Upper lobe of right lung (tissue), 1 donor: ENCODE measurements at regions not wholly inside any gene's neighbourhood (a gene's known extent, or its start where the extent isn't known, plus 50 kb on each side); places are given as distances from the start of the nearest gene placed in this dataset.
"Not testable (repeated sequence)": the region's sequence is repeated elsewhere in the genome, so short reads cannot be mapped to it uniquely, and the experiment has no call there.

Experiments used
- ATAC-seq: fragments of 200-7000 bp; cut with Tn5 transposase; one replicate; pipeline ENCODE4 v1.9.1; 2020; ENCODE audit warnings: mild to moderate bottlenecking, moderate library complexity
- DNase-seq: peaks from one replicate; pipeline ENCODE4 v3.0.0-alpha.2; 2020
- H3K27ac ChIP-seq: fragments of 200-600 bp; one replicate; pipeline ENCODE4 v1.8.0; 2022
- H3K27me3 ChIP-seq: fragments of 200-600 bp; one replicate; pipeline ENCODE4 v1.8.0; 2022; ENCODE audit warnings: mild to moderate bottlenecking
- H3K36me3 ChIP-seq: fragments of 200-600 bp; one replicate; pipeline ENCODE4 v1.8.0; 2022
- H3K4me1 ChIP-seq: fragments of 200-600 bp; one replicate; pipeline ENCODE4 v1.8.0; 2022
- H3K4me3 ChIP-seq: fragments of 200-600 bp; one replicate; pipeline ENCODE4 v1.8.0; 2022; ENCODE audit warnings: mild to moderate bottlenecking
- H3K9me3 ChIP-seq: fragments of 200-600 bp; one replicate; pipeline ENCODE4 v1.8.0; 2022
- intact Hi-C: fragments of 100-400 bp; cut with DNase I; formaldehyde crosslinking; loops from one replicate; pipeline ENCODE4 v1.11.0; 2022
- donor health status: DM: no; HTN: yes; CAD: no; lungs with severe emphysema.

DNA sequence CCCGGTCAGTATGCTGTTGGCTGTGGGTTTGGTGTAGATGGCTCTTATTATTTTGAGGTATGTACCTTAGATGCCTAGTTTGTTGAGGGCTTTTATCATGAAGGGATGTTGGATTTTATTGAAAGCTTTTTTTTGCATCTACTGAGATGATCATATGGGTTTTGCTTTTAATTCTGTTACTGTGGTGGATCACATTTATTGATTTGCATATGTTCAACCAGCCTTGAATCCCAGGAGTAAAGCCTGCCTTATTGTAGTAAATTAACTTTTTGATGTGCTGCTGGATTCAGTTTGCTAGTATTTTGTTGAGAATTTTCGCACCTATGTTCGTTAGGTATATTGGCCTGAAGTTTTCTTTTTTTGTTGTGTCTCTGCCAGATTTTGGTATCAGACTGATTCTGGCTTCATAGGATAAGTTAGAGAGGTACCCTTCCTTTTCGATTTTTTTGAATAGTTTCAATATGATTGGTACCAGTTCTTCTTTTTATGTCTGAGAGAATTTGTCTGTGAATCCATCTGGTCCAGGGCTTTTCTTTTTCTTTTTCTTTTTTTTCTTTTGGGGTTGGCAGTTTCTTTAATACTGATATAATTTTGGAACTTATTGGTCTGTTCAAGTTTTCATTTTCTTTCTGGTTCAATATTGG is 301.6 kb downstream of the SPATA31A1 start:
- DNase-seq, ATAC-seq, H3K27me3 ChIP-seq, H3K9me3 ChIP-seq, H3K27ac ChIP-seq, H3K4me1 ChIP-seq, intact Hi-C loops, H3K4me3 ChIP-seq, H3K36me3 ChIP-seq: not testable (repeated sequence)

DNA sequence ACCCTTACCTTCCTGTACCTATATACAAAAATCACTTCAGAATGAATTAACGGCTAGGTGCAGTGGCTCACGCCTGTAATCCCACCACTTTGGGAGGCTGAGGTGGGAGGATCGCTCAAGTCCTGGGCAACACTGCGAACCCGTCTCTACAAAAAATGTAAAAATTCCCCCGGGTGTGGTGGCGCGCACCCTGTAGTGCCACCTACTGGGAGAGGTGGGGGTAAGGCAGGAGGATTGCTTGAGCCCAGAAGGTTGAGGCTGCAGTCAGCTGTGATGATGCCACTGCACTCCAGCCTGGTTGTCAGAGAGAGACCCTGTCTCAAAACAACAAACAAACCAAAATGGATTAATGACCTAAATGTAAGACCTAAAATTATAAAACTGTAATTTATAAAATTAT is 307.6 kb downstream of the SPATA31A1 start:
- H3K27ac ChIP-seq, H3K27me3 ChIP-seq, DNase-seq, H3K9me3 ChIP-seq, H3K4me3 ChIP-seq, H3K36me3 ChIP-seq, H3K4me1 ChIP-seq, intact Hi-C loops: not testable (repeated sequence)
- ATAC-seq = peak; percentile 67

DNA sequence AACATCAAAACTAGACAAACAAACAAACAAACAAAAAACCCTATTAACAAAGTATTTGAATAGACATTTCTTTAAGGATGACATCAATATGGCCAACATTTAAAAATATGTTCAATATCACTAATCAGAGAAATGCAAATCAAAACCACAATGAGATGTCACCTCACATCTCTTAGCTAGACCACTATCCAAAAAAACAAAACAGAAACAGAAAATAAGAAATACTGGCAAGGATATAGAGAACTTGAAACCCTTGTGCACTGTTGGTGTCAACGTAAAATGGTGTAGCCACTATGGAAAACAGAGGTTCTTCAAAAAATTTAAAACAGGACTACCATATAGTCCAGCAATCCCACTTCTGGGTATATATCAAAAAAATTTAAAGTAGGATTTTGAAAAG is 308.2 kb downstream of the SPATA31A1 start:
- ATAC-seq, H3K9me3 ChIP-seq, H3K27me3 ChIP-seq: not testable (repeated sequence)

DNA sequence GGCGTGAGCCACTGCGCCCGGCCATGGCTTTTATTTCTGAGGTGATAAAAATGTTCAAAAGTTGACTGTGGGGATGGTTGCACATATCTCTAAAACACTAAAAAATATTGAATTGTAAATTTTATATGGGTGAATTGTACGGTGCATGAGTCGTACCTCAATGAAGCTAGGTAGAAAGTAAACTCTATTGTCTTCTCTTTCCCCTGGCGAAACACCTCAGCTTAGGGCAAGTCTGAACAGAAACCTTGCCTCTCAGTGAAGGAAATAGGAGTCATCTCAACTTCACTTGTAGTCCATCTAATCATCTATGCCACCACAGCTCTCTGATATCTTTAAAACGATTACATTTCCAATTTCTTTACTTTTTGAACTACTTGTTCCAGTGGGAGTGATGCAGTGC is 309.6 kb downstream of the SPATA31A1 start:
- H3K9me3 ChIP-seq, ATAC-seq, intact Hi-C loops, H3K36me3 ChIP-seq, H3K27ac ChIP-seq, H3K27me3 ChIP-seq, H3K4me1 ChIP-seq, H3K4me3 ChIP-seq: not testable (repeated sequence)
- peak; percentile 1 for DNase-seq

More for the DNA sequence above, 308.2 kb downstream of the SPATA31A1 start:
- intact Hi-C loops, H3K27ac ChIP-seq, H3K4me3 ChIP-seq, DNase-seq, H3K4me1 ChIP-seq, H3K36me3 ChIP-seq: not testable (repeated sequence)

DNA sequence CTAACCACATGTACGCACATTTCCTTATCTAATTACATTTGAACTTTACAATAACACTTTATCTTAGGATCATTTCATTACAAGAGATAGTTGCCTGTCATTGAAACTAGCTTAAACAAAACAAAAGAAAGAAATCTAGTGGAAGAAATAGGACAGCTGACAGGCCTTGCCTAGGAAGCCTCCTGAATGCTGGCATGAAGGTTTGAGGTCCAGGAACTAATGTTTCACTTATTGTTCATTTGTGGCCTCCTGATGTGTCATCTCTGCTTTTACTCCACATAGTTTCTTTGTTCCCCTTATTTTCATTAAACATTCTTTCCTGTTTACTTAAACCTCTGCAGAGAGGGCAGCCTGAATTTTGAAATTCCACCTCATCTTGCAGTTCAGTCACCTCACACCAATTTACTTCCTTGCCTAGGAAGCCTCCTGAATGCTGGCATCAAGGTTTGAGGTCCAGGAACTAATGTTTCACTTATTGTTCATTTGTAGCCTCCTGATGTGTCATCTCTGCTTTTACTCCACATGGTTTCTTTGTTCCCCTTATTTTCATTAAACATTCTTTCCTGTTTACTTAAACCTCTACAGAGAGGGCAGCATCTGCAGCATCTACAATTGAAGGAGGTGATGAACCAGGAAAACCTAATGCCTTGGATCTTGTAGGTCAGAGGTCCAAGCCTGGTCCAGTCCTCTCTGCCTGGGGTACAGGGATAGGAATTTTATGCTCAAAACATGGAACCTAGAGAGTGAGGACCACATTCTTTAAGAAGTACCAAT is 319.2 kb downstream of the SPATA31A1 start:
- H3K27ac ChIP-seq, ATAC-seq, intact Hi-C loops, H3K4me3 ChIP-seq, DNase-seq, H3K9me3 ChIP-seq, H3K36me3 ChIP-seq, H3K27me3 ChIP-seq, H3K4me1 ChIP-seq: not testable (repeated sequence)

DNA sequence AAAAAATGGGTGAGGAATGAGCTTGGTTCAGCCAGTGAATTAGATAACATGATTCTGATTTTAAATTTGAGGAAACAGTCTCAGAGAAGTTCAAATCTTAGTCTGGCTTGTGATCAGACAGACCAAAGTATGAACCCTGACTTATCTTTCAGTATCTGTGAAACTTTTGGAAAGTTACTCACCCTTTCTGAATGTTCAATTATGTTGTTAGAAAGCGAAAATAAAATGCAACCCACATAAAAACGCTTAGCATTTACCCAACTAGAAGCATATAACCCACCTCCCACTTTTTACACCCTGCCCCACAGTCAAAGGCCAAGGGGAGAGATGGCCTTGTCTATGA is 319.7 kb downstream of the SPATA31A1 start:
- H3K4me3 ChIP-seq, H3K27ac ChIP-seq, DNase-seq: not testable (repeated sequence)

DNA sequence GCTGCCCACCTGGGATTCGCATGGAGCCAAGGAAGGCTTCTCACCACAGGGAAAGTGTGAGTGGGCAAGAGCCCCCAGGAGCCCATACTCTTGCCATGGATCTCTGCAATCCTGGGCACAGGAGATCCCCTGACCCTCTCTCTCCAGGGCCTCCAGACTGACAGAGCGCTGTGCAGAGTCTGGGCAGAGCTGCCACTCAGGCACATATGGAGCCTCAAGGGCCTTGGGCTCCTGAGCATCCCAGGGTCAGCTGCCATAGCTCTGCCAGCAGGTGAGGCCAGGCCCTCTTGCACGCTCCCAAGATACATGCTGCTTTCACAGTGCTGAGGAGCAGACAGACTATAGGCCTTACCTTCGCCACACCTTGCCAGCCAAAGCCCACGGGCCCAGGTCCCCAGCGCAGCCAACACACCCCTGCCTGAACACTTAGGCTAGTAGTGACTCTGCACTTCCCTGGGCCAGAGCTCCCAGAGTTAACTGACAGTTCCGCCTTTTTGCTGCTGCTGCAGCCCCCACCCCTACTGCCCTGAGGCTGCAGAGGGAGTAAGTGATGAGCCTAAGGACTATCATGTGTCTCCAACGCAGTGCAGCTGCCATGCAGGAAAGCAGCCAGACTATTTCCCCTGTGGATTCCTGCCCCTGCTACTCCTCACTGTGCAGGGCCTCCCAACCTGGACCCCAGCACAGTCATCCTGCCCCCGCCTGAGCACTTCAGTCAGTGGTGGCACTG is 323.2 kb downstream of the SPATA31A1 start:
- H3K4me1 ChIP-seq, H3K4me3 ChIP-seq, H3K27me3 ChIP-seq, H3K9me3 ChIP-seq, H3K36me3 ChIP-seq, intact Hi-C loops, DNase-seq, H3K27ac ChIP-seq: not testable (repeated sequence)
- peak; percentile 36 for ATAC-seq

More for the DNA sequence above, 319.7 kb downstream of the SPATA31A1 start:
- H3K4me1 ChIP-seq, ATAC-seq, H3K27me3 ChIP-seq, H3K9me3 ChIP-seq, intact Hi-C loops, H3K36me3 ChIP-seq: not testable (repeated sequence)

DNA sequence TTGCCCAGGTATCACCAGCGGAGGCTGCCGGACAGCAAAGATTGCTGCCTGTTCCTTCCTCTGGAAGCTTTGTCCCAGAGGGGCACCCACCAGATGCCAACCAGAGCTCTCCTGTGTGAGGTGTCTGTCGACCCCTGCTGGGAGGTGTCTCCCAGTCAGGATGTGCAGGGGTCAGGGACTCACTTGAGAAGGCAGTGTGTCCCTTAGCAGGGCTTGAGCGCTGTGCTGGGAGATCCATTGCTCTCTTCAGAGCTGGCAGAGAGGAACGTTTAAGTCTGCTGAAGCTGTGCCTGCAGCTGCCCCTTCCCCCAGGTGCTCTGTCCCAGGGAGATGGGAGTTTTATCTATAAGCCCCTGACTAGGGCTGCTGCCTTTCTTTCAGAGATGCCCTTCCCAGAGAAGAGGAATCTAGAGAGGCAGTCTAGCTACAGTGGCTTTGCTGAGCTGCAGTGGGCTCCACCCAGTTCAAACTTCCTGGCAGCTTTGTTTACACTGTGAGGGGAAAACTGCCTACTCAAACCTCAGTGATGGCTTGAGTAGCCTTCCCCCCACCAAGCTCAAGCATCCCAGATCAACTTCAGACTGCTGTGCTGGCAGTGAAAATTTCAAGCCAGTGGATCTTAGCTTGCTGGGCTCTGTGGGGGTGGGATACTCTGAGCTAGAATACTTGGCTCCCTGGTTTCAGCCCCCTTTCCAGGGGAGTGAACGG is 325.4 kb downstream of the SPATA31A1 start:
- H3K36me3 ChIP-seq, H3K4me1 ChIP-seq, intact Hi-C loops, H3K27me3 ChIP-seq, H3K9me3 ChIP-seq, ATAC-seq, H3K27ac ChIP-seq, H3K4me3 ChIP-seq, DNase-seq: not testable (repeated sequence)

DNA sequence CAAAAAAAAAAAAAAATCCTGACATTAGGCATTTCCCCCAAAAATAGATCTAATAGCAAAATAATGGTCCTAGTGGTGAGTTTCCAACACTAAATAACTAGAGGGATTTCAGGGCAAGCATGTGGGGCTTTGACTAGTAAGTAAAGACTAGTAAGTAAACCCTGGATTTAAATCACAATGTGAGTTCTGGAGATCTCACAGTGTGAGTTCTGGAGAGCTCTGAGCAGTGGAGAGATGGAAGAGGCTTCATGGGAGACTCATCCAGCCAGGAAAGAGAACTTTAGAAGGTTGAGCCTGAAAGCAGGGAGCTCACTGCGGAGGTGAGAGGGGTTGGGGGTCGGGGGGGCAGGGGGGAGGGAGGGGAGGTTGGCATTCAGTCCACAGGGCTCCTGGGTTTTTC is 373.4 kb downstream of the SPATA31A1 start:
- H3K9me3 ChIP-seq, ATAC-seq, DNase-seq, intact Hi-C loops, H3K4me1 ChIP-seq, H3K4me3 ChIP-seq, H3K36me3 ChIP-seq, H3K27me3 ChIP-seq, H3K27ac ChIP-seq: not testable (repeated sequence)

DNA sequence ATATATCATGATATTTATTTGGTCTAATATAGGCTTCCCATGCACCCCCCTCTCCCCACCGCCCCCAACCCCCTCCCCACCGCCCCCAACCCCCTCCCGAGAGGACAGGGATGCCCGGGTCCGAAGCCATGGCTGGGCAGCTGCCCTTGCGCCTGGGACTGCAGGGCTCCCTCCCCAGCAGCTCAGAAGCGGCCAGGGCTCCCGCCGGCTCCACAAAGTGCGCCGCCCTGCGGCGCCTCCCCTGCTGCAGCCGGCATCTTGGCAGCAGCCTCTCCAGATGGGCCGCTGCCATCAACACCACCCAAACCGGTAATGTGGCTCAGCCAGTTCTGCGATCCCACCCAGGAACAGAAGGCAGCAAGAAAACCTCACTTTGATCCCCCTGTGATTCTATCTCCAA is 389.4 kb downstream of the SPATA31A1 start:
- ATAC-seq, H3K27me3 ChIP-seq, H3K36me3 ChIP-seq, H3K27ac ChIP-seq, H3K4me3 ChIP-seq, H3K9me3 ChIP-seq, intact Hi-C loops, DNase-seq, H3K4me1 ChIP-seq: not testable (repeated sequence)

DNA sequence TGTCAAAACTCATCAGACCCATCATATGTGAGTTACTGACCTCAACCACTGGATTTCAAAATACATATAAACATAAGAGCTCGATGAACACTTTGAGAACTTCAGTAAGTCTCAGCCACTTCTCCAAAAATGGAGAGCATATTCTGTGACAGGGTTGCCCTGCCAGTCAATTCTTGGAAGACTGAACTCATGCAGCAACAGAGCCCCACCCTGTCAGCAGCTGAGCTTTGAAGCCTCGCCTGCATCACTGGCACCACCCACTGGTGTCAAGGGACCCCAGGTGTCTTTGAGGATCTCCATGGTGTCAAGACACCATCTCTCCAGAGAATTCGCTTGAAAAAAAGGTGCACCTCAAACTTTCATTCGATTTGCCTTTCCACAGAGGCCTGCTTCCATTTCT is 420.1 kb downstream of the SPATA31A1 start:
- H3K36me3 ChIP-seq, intact Hi-C loops: not testable (repeated sequence)

More for the DNA sequence above, 420.1 kb downstream of the SPATA31A1 start:
- not testable (repeated sequence) for ATAC-seq, H3K27ac ChIP-seq, H3K9me3 ChIP-seq, DNase-seq, H3K4me3 ChIP-seq, H3K4me1 ChIP-seq, H3K27me3 ChIP-seq
